ENCODE measurements at regions not wholly inside any gene's neighbourhood (a gene's known extent, or its start where the extent isn't known, plus 50 kb on each side); places are given as distances from the start of the nearest gene placed in this dataset.

GRCh38 chr11:119892311-119892808 is 163.4 kb upstream of the NECTIN1 start:
- POLR2A ChIA-PET, result no interaction called here
- CTCF ChIA-PET, result no interaction called here

DNA sequence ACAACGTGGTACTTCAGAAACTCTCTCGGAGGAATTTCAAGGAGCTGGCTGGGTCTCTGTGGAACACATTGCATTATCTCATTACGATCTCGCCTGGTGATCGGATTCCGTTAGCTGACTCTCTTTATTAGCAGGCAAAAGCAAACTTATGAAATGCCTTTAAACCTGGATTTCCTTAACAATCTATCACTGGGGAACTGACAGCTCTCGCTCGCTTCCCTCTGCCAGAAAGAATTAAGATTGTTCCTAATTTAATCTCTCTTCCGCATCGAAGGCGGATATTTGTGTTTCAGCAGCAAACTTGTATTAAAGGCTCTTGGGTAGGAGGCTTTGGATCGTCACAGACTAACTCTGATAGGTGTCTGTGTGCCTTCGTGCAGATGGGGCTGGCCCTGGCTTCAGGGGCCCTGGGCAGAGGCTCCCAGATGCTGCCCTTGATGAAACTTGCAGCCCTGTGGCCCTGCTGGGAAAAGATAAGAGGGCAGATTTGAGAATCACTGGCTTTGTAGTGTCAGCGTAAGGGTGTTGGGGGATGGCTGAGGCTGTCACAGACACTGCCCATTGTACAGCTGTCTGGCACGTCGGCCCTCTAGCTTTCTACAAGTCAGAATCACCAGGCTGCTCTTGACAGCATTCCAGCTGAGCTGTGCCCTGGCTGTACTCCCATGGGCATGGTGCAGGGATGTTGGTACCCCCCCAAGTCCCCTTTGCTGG is 162.2 kb upstream of the NECTIN1 start:
- CTCF ChIA-PET, result no interaction called here
- POLR2A ChIA-PET, result no interaction called here

- CTCF ChIA-PET, result no interaction called here
- POLR2A ChIA-PET, result no interaction called here
These were observed 161.5 kb upstream of the NECTIN1 start for GRCh38 chr11:119890466-119890865.

GRCh38 chr11:119889728-119890280 is 160.8 kb upstream of the NECTIN1 start:
- CTCF ChIA-PET, result no interaction called here
- POLR2A ChIA-PET, result no interaction called here

- POLR2A ChIA-PET, result no interaction called here
- CTCF ChIA-PET, result no interaction called here
These were observed 160.1 kb upstream of the NECTIN1 start for GRCh38 chr11:119889111-119889510.

GRCh38 chr11:119888119-119888518 is 159.1 kb upstream of the NECTIN1 start:
- POLR2A ChIA-PET, result no interaction called here
- CTCF ChIA-PET, result no interaction called here

GRCh38 chr11:119886667-119887230 is 157.7 kb upstream of the NECTIN1 start:
- POLR2A ChIA-PET, result no interaction called here
- CTCF ChIA-PET, result no interaction called here

GRCh38 chr11:119885861-119886567 is 157.0 kb upstream of the NECTIN1 start:
- CTCF ChIA-PET, result no interaction called here
- POLR2A ChIA-PET, result no interaction called here

DNA sequence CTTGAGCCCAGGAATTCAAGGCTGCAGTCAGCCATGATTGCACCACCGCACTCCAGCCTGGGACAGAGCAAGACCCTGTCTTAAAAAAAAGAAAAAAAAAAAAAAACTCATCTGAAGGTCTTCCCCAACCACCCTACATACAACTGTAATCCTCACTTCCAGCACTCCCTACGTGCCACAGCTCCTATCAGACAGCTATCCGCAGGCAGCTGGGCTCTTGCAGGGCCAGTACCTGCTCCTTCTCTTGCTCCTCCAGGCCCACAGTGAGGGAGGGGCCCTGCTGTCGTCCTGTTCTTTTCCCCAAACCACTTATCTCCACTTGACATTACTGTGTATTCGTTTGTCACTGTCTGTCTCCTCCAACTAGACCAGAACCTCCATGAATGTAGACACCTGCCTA is 156.1 kb upstream of the NECTIN1 start:
- CTCF ChIA-PET, result no interaction called here

DNA sequence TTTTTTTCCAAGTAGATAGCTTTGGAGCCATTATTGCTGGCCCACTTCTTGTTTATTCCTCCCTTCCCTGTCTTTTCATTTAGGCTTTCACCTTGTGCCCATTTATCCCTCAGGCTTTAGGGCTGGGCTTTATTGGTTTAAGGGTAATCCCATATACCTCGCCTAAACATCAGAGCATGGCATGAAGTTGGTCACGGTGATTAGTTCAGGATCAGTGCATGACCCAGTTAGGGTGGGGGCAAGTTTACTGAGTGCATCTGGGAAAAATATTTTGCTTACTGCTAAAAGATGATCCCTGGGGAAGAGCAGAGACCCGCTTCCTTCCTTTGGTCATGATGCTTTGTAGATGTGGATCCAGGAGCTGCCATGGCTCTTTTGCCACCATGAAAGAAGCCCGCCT is 153.3 kb upstream of the NECTIN1 start:
- ChIA-PET POLR2A (no interaction called here), CTCF (no interaction called here)

More for the DNA sequence above, 156.1 kb upstream of the NECTIN1 start:
- POLR2A ChIA-PET, result no interaction called here

DNA sequence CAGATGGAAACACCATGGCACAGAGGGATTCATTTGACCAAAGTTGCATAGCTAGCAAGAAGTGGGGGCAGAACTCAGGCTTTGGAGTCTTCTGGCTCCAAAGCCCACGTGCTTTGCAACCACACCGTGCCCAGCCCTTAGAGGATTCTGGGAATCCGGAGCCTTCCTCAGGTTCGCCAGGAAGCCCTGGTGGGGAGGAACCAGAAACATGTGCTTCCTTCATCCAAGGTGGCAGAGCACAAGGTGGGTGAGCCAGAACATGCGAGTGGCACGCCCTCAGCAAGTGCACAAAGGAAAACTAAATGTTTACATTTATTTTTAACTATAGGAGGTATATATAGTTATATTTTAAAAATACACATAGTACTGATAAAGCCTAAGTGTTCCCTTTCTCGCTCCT is 151.9 kb upstream of the NECTIN1 start:
- ChIA-PET POLR2A (no interaction called here), CTCF (no interaction called here)

- CTCF ChIA-PET, result no interaction called here
- POLR2A ChIA-PET, result no interaction called here
These were observed 151.1 kb upstream of the NECTIN1 start for GRCh38 chr11:119880143-119880542.

GRCh38 chr11:119878990-119879389 is 150.0 kb upstream of the NECTIN1 start:
- CTCF ChIA-PET, result no interaction called here
- POLR2A ChIA-PET, result no interaction called here

DNA sequence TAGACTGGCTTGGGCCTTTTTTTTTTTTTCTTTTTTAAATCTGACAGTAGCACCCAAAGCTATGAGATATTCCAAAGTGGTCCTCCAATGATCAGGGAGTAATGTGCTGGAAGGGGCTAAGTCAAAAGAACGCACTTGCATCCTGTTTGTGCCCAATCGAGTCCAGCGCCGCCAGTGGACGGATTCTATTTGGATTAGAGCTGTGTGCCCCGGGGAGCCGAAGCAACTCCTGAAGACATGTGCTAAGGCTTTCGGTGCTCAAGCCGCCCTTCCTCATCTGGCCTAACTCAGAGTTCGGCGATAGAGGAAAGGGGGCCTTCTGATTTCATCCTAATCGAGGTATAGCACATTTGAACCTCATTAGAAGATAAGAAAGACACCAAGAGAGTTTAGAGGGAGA is 147.8 kb upstream of the NECTIN1 start:
- ChIA-PET CTCF (no interaction called here), POLR2A (interaction anchor here (0.6 kb wide), 1 partner anchor 304 kb away, joined by 3 read pairs; no protein-coding TSS in a partner anchor)

DNA sequence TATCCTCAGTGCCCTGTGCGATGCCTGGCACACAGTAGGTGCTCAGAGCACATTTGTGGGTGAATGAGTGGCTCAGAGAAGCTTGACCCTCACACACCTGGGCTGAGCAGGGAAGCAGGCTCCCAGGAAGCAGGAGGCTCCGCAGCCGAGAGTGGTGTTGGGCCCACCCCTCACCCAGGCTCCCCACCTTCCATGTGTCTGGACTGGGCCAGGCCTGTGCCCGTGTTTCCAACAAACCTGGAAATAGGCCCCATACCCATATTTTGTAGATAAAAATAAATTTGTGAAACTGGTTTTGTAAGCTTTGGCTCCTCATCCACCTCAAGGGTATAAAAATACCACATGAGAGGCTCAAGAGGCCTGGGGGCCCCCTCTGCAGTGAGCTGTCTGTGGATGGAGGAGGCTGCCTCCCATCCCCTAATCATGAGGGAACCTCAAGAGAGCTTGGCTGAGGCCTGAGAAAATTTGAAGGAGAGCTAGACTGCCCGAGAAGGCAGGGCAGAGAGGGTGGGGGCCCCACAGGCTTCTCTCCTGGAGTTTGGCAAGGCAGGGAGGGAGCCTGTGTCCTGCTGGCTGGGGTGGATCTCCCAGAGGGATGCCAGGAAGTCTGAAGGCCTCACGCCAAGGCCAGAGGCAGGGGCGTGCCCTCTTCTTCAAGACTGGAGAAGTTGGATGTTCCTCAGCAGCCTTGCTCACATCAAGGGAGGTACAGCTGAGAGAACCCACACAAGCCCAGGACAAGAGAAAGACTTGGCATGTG is 147.0 kb upstream of the NECTIN1 start:
- ChIA-PET POLR2A (no interaction called here), CTCF (no interaction called here)

GRCh38 chr11:119874660-119875238 is 145.7 kb upstream of the NECTIN1 start:
- ChIA-PET CTCF (no interaction called here), POLR2A (no interaction called here)

DNA sequence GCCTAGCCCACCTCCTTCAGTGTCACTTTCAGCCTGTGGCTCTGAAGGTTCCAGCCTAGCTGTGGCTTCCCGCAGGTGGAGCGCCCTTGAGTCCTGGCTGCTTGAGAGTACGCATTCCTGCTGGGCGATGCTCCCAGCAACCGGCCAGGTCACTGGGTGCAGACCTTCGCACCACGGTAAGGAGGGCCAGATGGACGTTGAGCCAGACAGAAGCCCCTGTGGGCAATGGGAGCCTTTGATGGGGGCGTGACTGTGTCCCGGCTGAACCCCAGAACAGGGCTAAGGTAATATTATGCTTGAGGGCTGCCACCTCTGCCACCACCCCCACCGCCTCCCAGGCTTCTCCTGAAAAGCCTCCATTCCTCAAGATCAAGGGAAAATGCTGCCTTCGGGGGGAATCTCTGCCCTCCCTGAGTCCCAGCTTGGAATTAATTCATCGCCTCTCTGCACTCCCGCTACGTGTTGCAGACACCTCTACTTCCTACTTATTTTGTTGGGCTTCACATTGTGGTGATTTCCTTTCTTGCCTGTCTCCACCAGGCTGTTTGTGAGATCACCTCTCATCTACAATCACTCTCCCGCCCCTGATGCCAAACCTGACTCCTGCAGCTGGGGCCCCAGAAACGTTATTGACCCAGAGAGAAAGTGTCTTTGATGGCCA is 144.9 kb upstream of the NECTIN1 start:
- CTCF ChIA-PET, result no interaction called here
- POLR2A ChIA-PET, result no interaction called here

DNA sequence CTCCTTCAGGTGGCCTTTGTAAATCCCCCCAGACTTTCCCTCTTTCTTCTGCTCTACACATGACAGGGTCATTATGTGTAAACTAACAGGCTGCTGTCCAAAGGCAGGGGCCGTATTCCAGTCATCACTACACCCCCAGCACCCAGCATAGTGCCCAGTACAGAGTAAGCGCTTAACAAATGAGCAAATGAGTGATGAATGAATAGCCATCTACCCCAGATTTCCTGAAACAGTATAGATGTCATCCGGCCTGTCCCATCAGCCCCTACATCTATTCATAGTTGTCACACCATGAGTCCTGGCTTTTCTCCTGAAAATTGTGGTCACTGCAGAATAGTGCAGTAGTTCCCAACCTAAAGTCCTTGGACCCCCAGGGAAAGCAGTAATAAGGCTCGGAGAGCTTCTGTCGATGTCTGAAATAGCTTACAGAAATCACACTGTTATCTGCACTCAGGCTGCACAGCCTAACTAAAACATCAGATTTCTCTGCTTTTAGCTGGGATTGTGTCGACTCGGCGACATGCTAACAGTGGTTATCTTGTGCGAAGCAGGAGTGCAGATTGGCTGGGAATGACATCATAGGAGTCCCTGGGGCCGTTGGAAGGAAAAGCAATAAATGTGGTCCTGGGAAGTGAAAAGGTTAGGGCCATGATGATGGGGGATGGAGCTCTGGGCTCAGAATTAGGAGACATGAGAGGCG is 143.8 kb upstream of the NECTIN1 start:
- ChIA-PET POLR2A (no interaction called here), CTCF (no interaction called here)

- CTCF ChIA-PET, result no interaction called here
- POLR2A ChIA-PET, result no interaction called here
These were observed 136.7 kb upstream of the NECTIN1 start for GRCh38 chr11:119865661-119866156.

Data from activated CD8-positive, alpha-beta memory T cell treated with anti-CD3 and anti-CD28 coated beads for 36 hours (primary cell).